MM.1S (cell line): ENCODE measurements at regions not wholly inside any gene's neighbourhood (a gene's known extent, or its start where the extent isn't known, plus 50 kb on each side); places are given as distances from the start of the nearest gene placed in this dataset.
"Not testable (repeated sequence)": the region's sequence is repeated elsewhere in the genome, so short reads cannot be mapped to it uniquely, and the experiment has no call there.

Source experiments
- DNase-seq: peaks from one replicate; pipeline ENCODE4 v3.0.0-alpha.2; 2015
- H2AFZ ChIP-seq: fragments of 300-600 bp; sonication (generic); 2 replicates; pipeline ENCODE4 v1.6.0; 2016; ENCODE audit warnings: antibody characterized with exemption, low read length
- H3F3A ChIP-seq: fragments of 300-600 bp; sonication (generic); 2 replicates; pipeline ENCODE4 v1.6.1; 2016; ENCODE audit warnings: mild to moderate bottlenecking, antibody characterized with exemption, low read length, moderate library complexity, mixed read lengths; ENCODE audit not compliant: insufficient read depth
- H3K27ac ChIP-seq: fragments of 300-600 bp; sonication (generic); 2 replicates; pipeline ENCODE4 v1.5.1; 2016; ENCODE audit warnings: mild to moderate bottlenecking, low read length
- H3K27me3 ChIP-seq: fragments of 300-600 bp; sonication (generic); replicated peaks from 2 replicates; pipeline ENCODE4 v1.6.0; 2016; ENCODE audit warnings: low read length; ENCODE audit not compliant: insufficient read depth
- H3K36me3 ChIP-seq: fragments of 300-600 bp; sonication (generic); replicated peaks from 2 replicates; pipeline ENCODE4 v1.6.1; 2016; ENCODE audit warnings: mild to moderate bottlenecking, low read length, mixed read lengths; ENCODE audit not compliant: insufficient read depth
- H3K4me1 ChIP-seq: fragments of 300-600 bp; sonication (generic); 2 replicates; pipeline ENCODE4 v1.6.1; 2016; ENCODE audit warnings: low read length, mixed read lengths
- H3K4me2 ChIP-seq: fragments of 300-600 bp; sonication (generic); 2 replicates; pipeline ENCODE4 v1.6.0; 2016; ENCODE audit warnings: low read depth, low read length
- H3K4me3 ChIP-seq: fragments of 300-600 bp; sonication (generic); 2 replicates; pipeline ENCODE4 v1.5.1; 2016; ENCODE audit warnings: low read length, mixed read lengths
- H3K79me2 ChIP-seq: fragments of 300-600 bp; sonication (generic); 2 replicates; pipeline ENCODE4 v1.6.1; 2016; ENCODE audit warnings: mixed run types, low read length, mixed read lengths
- H3K9ac ChIP-seq: fragments of 300-600 bp; sonication (generic); 2 replicates; pipeline ENCODE4 v1.6.1; 2016; ENCODE audit warnings: low read length, mixed read lengths
- H3K9me2 ChIP-seq: fragments of 300-600 bp; sonication (generic); replicated peaks from 2 replicates; pipeline ENCODE4 v1.6.1; 2016; ENCODE audit warnings: mild to moderate bottlenecking, low read length, mixed read lengths; ENCODE audit not compliant: insufficient read depth
- H3K9me3 ChIP-seq: fragments of 300-600 bp; sonication (generic); replicated peaks from 2 replicates; pipeline ENCODE4 v1.6.1; 2016; ENCODE audit warnings: mild to moderate bottlenecking, low read length, mixed read lengths; ENCODE audit not compliant: insufficient read depth
- H4K20me1 ChIP-seq: fragments of 300-600 bp; sonication (generic); 2 replicates; pipeline ENCODE4 v1.6.1; 2016; ENCODE audit warnings: mild to moderate bottlenecking, low read length, moderate library complexity, mixed read lengths; ENCODE audit not compliant: insufficient read depth
- EZH2 ChIP-seq: fragments of 300-600 bp; sonication (generic); optimal IDR thresholded peaks from 2 replicates; pipeline ENCODE3; 2017; ENCODE audit warnings: low read depth, mild to moderate bottlenecking, antibody characterized with exemption, low read length, mixed read lengths
- EZH2phosphoT487 ChIP-seq: fragments of 300-600 bp; sonication (generic); IDR thresholded peaks from 2 replicates; pipeline ENCODE4 v1.6.1; 2018; ENCODE audit warnings: antibody characterized with exemption, low read length
- TF ChIP-seq, protein P1 (sequence below): fragments of 300-600 bp; sonication (generic); IDR thresholded peaks from 2 replicates; pipeline ENCODE4 v1.5.1; 2016; ENCODE audit warnings: antibody characterized with exemption, low read length, mixed read lengths

DNA sequence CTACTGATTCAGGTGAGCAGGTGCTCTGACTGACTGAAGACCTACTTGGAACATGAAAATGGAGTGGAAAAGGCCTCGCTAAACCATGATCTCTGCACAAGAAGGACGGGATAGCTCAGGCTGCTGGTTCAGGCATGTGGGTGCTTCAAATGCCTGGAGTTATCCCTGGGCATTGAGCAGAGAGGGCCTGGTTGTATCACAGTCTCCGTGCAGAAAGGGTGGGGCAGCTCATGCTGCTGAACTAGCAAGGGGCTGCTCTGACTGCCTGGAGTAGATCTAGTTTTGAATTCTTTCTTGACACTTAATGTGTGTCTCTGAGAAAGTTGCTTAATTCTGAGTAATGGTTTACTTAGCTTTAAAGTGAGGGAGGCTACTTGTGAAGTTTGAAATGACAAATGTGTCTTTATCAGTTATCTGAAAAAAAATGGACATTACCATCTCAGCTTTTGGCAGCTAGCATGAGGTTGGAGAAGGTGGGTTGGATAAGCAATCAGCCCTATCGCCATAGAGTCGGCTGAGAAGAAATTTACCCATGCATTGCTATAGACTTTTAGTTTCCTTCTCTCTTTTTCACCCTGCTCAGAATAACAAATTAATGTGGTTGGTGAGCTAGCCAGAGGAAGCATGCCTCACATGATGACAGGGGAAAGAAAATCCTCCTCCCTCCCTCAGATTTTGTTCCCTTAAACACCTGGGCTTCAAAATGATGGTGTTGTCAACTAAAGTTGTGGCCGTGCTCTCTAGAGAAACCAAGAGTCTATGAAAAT, 832.4 kb downstream of the STIM2 start:
- DNase-seq = peak; percentile 21
- Histone ChIP-seq H3F3A (no peaks in the 10 kb centered on the region), H3K9me3 (no peaks in the 10 kb centered on the region), H3K4me2 (peak overlapping the region; percentile 28; the same call in 1 of the 2 replicates), H3K9ac (no peak overlapping the region), H3K27ac (no peak overlapping the region), H4K20me1 (no peaks in the 10 kb centered on the region), H3K36me3 (no peaks in the 10 kb centered on the region), H2AFZ (peak overlapping the region; percentile 35; the same call in 1 of the 2 replicates), H3K9me2 (no peaks in the 10 kb centered on the region), H3K79me2 (no peaks in the 10 kb centered on the region), H3K4me1 (peaks cover 11% of the 10 kb centered on the region; the same call in 1 of the 2 replicates), H3K27me3 (no peaks in the 10 kb centered on the region), H3K4me3 (no peak overlapping the region)
- TF ChIP-seq EZH2phosphoT487 (no peak), EZH2 (no peak)
- TF ChIP-seq, protein P1, sequence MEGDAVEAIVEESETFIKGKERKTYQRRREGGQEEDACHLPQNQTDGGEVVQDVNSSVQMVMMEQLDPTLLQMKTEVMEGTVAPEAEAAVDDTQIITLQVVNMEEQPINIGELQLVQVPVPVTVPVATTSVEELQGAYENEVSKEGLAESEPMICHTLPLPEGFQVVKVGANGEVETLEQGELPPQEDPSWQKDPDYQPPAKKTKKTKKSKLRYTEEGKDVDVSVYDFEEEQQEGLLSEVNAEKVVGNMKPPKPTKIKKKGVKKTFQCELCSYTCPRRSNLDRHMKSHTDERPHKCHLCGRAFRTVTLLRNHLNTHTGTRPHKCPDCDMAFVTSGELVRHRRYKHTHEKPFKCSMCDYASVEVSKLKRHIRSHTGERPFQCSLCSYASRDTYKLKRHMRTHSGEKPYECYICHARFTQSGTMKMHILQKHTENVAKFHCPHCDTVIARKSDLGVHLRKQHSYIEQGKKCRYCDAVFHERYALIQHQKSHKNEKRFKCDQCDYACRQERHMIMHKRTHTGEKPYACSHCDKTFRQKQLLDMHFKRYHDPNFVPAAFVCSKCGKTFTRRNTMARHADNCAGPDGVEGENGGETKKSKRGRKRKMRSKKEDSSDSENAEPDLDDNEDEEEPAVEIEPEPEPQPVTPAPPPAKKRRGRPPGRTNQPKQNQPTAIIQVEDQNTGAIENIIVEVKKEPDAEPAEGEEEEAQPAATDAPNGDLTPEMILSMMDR = no peak

DNA sequence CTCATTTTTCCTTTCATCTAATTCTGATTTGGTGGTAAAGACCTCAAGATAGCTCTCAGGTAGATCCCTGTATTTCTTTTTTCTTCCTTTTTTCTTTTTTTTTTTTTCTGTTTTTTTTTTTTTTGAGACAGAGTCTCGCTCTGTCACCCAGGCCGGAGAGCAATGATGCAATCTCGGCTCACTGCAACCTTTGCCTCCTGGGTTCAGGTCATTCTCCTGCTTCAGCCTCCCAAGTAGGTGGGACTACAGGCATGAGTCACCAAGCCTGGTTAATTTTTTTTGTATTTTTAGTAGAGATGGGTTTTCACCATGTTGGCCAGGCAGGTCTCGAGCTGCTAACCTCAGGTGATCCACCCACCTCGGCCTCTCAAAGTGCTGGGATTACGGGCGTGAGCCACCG, 835.6 kb downstream of the STIM2 start:
- H3K4me3 ChIP-seq, H4K20me1 ChIP-seq, H3F3A ChIP-seq, H3K9ac ChIP-seq, H2AFZ ChIP-seq, H3K9me2 ChIP-seq, DNase-seq, H3K27me3 ChIP-seq, H3K79me2 ChIP-seq, H3K36me3 ChIP-seq, H3K4me2 ChIP-seq, H3K27ac ChIP-seq, H3K9me3 ChIP-seq: not testable (repeated sequence)
- peaks cover 11% of the 10 kb centered on the region; the same call in 1 of the 2 replicates for H3K4me1 ChIP-seq

DNA sequence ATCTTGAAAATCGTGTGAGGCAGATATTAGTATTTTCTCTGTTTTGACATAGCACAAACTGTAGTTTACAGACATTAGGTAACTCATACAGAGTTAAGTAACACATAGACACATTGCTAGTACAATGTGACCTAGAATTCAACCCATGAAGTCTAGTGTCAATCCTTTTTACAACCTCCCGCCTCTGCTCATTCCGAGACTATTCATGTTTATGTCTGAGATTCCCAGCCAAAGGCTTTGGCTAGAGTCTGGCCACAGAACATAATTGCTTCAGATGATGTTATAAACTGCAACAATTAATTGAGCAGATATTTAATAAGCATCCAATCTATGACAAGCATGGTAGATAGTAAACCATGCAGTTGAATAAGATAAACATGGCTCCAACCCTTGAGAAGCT, 841.0 kb downstream of the STIM2 start:
- Histone ChIP-seq H3F3A (no peaks in the 10 kb centered on the region), H4K20me1 (no peaks in the 10 kb centered on the region), H3K4me2 (no peak overlapping the region), H3K4me1 (no peaks in the 10 kb centered on the region), H3K27me3 (no peaks in the 10 kb centered on the region), H3K9ac (no peak overlapping the region), H3K79me2 (no peaks in the 10 kb centered on the region), H3K4me3 (no peak overlapping the region), H3K27ac (no peak overlapping the region), H2AFZ (no peak overlapping the region), H3K9me3 (no peaks in the 10 kb centered on the region), H3K36me3 (no peaks in the 10 kb centered on the region), H3K9me2 (no peaks in the 10 kb centered on the region)
- no peak for DNase-seq
- TF ChIP-seq EZH2phosphoT487 (no peak), EZH2 (no peak)
- TF ChIP-seq, protein P1 = no peak

DNA sequence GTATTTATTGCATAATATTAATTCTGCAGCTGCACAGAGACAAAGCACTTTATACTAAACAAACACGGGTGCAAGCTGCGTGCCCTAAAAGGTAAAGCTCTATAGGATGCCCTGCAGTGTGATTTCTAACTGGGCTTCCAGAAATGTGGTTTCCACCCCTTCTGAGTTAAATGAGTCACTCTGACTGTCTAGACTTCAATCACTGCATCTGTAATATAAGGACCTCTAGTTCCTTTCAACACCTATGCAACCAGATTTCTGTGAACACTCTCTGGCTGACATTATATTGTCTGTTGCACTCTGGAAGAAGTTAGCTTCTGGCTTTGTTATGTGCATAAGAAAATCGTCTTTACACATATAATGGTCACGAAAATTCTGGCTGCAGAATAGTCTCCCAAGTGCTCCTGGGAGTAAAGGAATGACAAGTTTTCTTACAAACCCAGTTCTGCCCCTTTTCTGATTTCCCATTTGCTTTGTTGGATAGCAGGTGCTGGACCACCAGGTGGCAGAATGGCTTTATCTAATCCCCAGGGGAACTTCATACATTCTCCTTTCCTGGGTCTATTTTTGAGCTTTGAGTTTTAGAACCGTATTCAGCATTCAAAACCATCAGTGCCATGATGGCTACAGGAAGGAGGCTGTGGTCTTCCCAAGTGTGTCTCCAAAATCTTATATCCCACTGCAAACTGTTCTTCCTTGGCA, 842.2 kb downstream of the STIM2 start:
- TF ChIP-seq EZH2 (no peak), EZH2phosphoT487 (no peak)
- TF ChIP-seq, protein P1 = peak; percentile 58
- H2AFZ ChIP-seq = no peak overlapping the region
- H3K4me3 ChIP-seq = no peak overlapping the region
- H3K79me2 ChIP-seq = no peaks in the 10 kb centered on the region
- H3K9me3 ChIP-seq = no peaks in the 10 kb centered on the region
- no peaks in the 10 kb centered on the region for H4K20me1 ChIP-seq
- H3K4me2 ChIP-seq = no peak overlapping the region
- H3F3A ChIP-seq = no peaks in the 10 kb centered on the region
- H3K9me2 ChIP-seq = no peaks in the 10 kb centered on the region
- no peak overlapping the region for H3K9ac ChIP-seq
- H3K27ac ChIP-seq = no peak overlapping the region
- H3K27me3 ChIP-seq = no peaks in the 10 kb centered on the region
- DNase-seq = peak; percentile 37
- H3K4me1 ChIP-seq = no peaks in the 10 kb centered on the region
- no peaks in the 10 kb centered on the region for H3K36me3 ChIP-seq
